Liver (tissue), 3 donors: ENCODE measurements at regions not wholly inside any gene's neighbourhood (a gene's known extent, or its start where the extent isn't known, plus 50 kb on each side); places are given as distances from the start of the nearest gene placed in this dataset.

ENCODE experiments used
- CTCF ChIP-seq: fragments of 150-350 bp; IDR thresholded peaks from 2 replicates; pipeline ENCODE4 v1.5.1; 2017; ENCODE audit warnings: improper control_type of control experiment, low read depth, low read length; ENCODE audit not compliant: missing input control
- GABPA ChIP-seq, 2 donors: IDR thresholded peaks in 1 of 2; conservative IDR thresholded peaks in 1 of 2; 2 replicates each; pipeline ENCODE4 v1.6.1; 2016; ENCODE audit warnings: antibody characterized with exemption in 2 of 2, mild to moderate bottlenecking in 1 of 2, moderate library complexity in 1 of 2
- HNF4G ChIP-seq: IDR thresholded peaks from 2 replicates; pipeline ENCODE4 v1.6.1; 2016; ENCODE audit warnings: antibody characterized with exemption
- RAD21 ChIP-seq, 2 donors: IDR thresholded peaks; 2 replicates each; pipeline ENCODE4 v1.6.1; 2016; ENCODE audit warnings: antibody characterized with exemption in 2 of 2, mild to moderate bottlenecking in 2 of 2
- REST ChIP-seq: IDR thresholded peaks from 2 replicates; pipeline ENCODE4 v1.6.1; 2016; ENCODE audit warnings: antibody characterized with exemption, mild to moderate bottlenecking
- donor health status: healthy.
- donor health status: healthy.

- no peak for TF ChIP-seq CTCF
- TF ChIP-seq HNF4G, result no peak
- no peak for TF ChIP-seq REST
- no peak for TF ChIP-seq GABPA (IDR thresholded peaks at IDR 0.05 in 1 of 2, conservative IDR thresholded peaks at IDR 0.05 in 1 of 2)
- no peak for TF ChIP-seq RAD21 (IDR thresholded peaks at IDR 0.05)
Observed at GRCh38 chr3:153246331-153246730, 84.3 kb downstream of the RAP2B start.
